ENCODE measurements at regions not wholly inside any gene's neighbourhood (a gene's known extent, or its start where the extent isn't known, plus 50 kb on each side); places are given as distances from the start of the nearest gene placed in this dataset.

DNA sequence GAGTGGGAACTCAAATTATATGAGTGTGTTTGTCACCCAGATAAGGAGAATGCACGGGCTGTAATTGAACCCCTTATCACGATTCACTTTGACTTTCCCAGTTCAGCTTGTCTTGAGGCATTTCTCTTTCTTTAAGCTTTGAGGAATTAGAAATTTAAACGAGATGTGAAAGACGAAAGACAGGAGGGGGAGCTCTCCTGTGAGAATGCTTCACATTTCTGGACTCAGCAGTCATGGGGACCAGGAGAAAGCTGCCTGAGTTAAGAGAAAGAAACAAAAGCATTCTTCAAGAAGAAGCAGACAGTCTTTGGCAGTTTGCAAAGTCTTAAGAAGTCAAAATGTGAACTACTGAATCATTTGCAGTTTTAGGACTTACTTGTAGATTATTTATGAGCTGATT lies 205.6 kb downstream of the NECTIN3 start:
- H3K9ac ChIP-seq (ENCODE audit: control insufficient read depth, extremely low read depth, insufficient read depth, low read length): no peak overlapping the region
- DNase-seq (ENCODE audit: low read depth, low spot score) (no peak), FAIRE-seq (no peak)
- TF ChIP-seq EZH2 (IDR thresholded peaks at IDR 0.05; ENCODE audit: low read length): no peak
- TF ChIP-seq, protein P1, sequence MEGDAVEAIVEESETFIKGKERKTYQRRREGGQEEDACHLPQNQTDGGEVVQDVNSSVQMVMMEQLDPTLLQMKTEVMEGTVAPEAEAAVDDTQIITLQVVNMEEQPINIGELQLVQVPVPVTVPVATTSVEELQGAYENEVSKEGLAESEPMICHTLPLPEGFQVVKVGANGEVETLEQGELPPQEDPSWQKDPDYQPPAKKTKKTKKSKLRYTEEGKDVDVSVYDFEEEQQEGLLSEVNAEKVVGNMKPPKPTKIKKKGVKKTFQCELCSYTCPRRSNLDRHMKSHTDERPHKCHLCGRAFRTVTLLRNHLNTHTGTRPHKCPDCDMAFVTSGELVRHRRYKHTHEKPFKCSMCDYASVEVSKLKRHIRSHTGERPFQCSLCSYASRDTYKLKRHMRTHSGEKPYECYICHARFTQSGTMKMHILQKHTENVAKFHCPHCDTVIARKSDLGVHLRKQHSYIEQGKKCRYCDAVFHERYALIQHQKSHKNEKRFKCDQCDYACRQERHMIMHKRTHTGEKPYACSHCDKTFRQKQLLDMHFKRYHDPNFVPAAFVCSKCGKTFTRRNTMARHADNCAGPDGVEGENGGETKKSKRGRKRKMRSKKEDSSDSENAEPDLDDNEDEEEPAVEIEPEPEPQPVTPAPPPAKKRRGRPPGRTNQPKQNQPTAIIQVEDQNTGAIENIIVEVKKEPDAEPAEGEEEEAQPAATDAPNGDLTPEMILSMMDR (optimal IDR thresholded peaks at IDR 0.05 in 1 of 3, IDR thresholded peaks at IDR 0.05 in 1 of 3, conservative IDR thresholded peaks at IDR 0.05 in 1 of 3; ENCODE audit: extremely low read depth in 1 of 3, insufficient read depth in 2 of 3, low read length in 3 of 3): no peak
- no peaks in the 10 kb centered on the region for H4K20me1 ChIP-seq (ENCODE audit: control insufficient read depth, extremely low read depth, insufficient read depth, low read length)
- no peaks in the 10 kb centered on the region for H3K36me3 ChIP-seq (ENCODE audit: control insufficient read depth in 2 of 2, extremely low read depth in 1 of 2, insufficient read depth in 2 of 2, low read length in 2 of 2)
- H3K27ac ChIP-seq (ENCODE audit: control insufficient read depth, insufficient read depth, low read length): no peak overlapping the region
- no peak overlapping the region for H3K4me3 ChIP-seq (ENCODE audit: control insufficient read depth in 2 of 3, extremely low read depth in 1 of 3, insufficient read depth in 2 of 3, low read depth in 1 of 3, low read length in 3 of 3)
- no peaks in the 10 kb centered on the region for H3K27me3 ChIP-seq (ENCODE audit: control insufficient read depth, extremely low read depth, insufficient read depth, low read length)
- no peaks in the 10 kb centered on the region for H3K4me1 ChIP-seq (ENCODE audit: control insufficient read depth, extremely low read depth, insufficient read depth, low read length)
- no peak overlapping the region for H3K4me2 ChIP-seq (ENCODE audit: control insufficient read depth, extremely low read depth, insufficient read depth, low read depth, low read length)
- H3K9me3 ChIP-seq (ENCODE audit: control insufficient read depth, low read depth, low read length): no peaks in the 10 kb centered on the region
- no peaks in the 10 kb centered on the region for H3K79me2 ChIP-seq (ENCODE audit: control insufficient read depth, insufficient read depth, low read length)
- H3K9me1 ChIP-seq (ENCODE audit: control insufficient read depth, extremely low read depth, insufficient read depth, low read length): no peaks in the 10 kb centered on the region
- dilution Hi-C loops (cut with MboI; ENCODE audit: extremely low pct_ligation_motif_present, low sequenced_read_pairs): no loop called here
- H2AFZ ChIP-seq (ENCODE audit: control insufficient read depth, low read length): no peak overlapping the region

DNA sequence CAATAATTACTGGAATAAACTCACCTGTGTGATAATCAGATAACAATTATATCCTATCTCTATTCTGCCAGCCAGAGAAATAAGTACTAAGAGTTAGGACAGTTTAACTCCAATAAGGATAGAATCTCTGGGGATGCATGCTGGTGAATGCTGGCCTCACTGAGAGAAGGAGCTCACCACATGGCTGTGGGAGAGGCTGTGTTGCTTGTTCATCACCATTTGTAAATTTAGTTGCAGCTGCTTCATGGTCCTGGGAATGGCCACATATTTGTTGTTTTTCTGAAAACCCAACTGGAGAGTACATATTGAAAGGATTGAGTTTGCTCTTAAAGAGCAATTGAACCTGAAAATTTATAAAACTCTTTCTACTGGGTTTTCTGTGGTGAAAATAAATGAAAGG lies 207.3 kb downstream of the NECTIN3 start:
- H3K9ac ChIP-seq (ENCODE audit: control insufficient read depth, extremely low read depth, insufficient read depth, low read length): no peak overlapping the region
- H2AFZ ChIP-seq (ENCODE audit: control insufficient read depth, low read length): no peak overlapping the region
- H3K9me1 ChIP-seq (ENCODE audit: control insufficient read depth, extremely low read depth, insufficient read depth, low read length): no peaks in the 10 kb centered on the region
- no peaks in the 10 kb centered on the region for H3K27me3 ChIP-seq (ENCODE audit: control insufficient read depth, extremely low read depth, insufficient read depth, low read length)
- no peaks in the 10 kb centered on the region for H3K36me3 ChIP-seq (ENCODE audit: control insufficient read depth in 2 of 2, extremely low read depth in 1 of 2, insufficient read depth in 2 of 2, low read length in 2 of 2)
- H3K9me3 ChIP-seq (ENCODE audit: control insufficient read depth, low read depth, low read length): no peaks in the 10 kb centered on the region
- TF ChIP-seq, protein P1 (optimal IDR thresholded peaks at IDR 0.05 in 1 of 3, IDR thresholded peaks at IDR 0.05 in 1 of 3, conservative IDR thresholded peaks at IDR 0.05 in 1 of 3; ENCODE audit: extremely low read depth in 1 of 3, insufficient read depth in 2 of 3, low read length in 3 of 3): no peak
- TF ChIP-seq EZH2 (IDR thresholded peaks at IDR 0.05; ENCODE audit: low read length): no peak
- no peak overlapping the region for H3K4me3 ChIP-seq (ENCODE audit: control insufficient read depth in 2 of 3, extremely low read depth in 1 of 3, insufficient read depth in 2 of 3, low read depth in 1 of 3, low read length in 3 of 3)
- no peaks in the 10 kb centered on the region for H4K20me1 ChIP-seq (ENCODE audit: control insufficient read depth, extremely low read depth, insufficient read depth, low read length)
- no peak overlapping the region for H3K4me2 ChIP-seq (ENCODE audit: control insufficient read depth, extremely low read depth, insufficient read depth, low read depth, low read length)
- FAIRE-seq (no peak), DNase-seq (ENCODE audit: low read depth, low spot score) (no peak)
- H3K4me1 ChIP-seq (ENCODE audit: control insufficient read depth, extremely low read depth, insufficient read depth, low read length): no peaks in the 10 kb centered on the region
- H3K27ac ChIP-seq (ENCODE audit: control insufficient read depth, insufficient read depth, low read length): no peak overlapping the region
- dilution Hi-C loops (cut with MboI; ENCODE audit: extremely low pct_ligation_motif_present, low sequenced_read_pairs): no loop called here
- no peaks in the 10 kb centered on the region for H3K79me2 ChIP-seq (ENCODE audit: control insufficient read depth, insufficient read depth, low read length)
